Body of pancreas (tissue), 4 donors: ENCODE measurements at regions not wholly inside any gene's neighbourhood (a gene's known extent, or its start where the extent isn't known, plus 50 kb on each side); places are given as distances from the start of the nearest gene placed in this dataset.
"Not testable (repeated sequence)": the region's sequence is repeated elsewhere in the genome, so short reads cannot be mapped to it uniquely, and the experiment has no call there.

ENCODE experiments used
- ATAC-seq: fragments of 150-250 bp; one replicate; pipeline ENCODE4 v1.9.1; 2016
- DNase-seq, 4 donors: peaks; one replicate each; pipeline ENCODE4 v3.0.0-alpha.2; 2019
- H3K27ac ChIP-seq, 4 donors: fragments of 200-600 bp; sonication (generic); 1 replicate in 3 of 4; 2 replicates in 1 of 4; pipeline versions ENCODE4 v1.5.1 to v1.6.1; 2016 to 2019; ENCODE audit warnings: mild to moderate bottlenecking in 1 of 4, mixed read lengths in 1 of 4, moderate library complexity in 1 of 4
- H3K27me3 ChIP-seq, 2 donors: fragments of 200-600 bp; sonication (generic); one replicate each; pipeline ENCODE4 v1.6.0; 2016; ENCODE audit warnings: mild to moderate bottlenecking in 1 of 2
- H3K36me3 ChIP-seq, 2 donors: fragments of 200-600 bp; sonication (generic); replicated peaks in 1 of 2; 2 replicates each; pipeline ENCODE4 v1.5.1; 2016; ENCODE audit warnings: low read depth in 2 of 2; ENCODE audit not compliant: insufficient read depth in 1 of 2
- H3K4me1 ChIP-seq: fragments of 200-600 bp; sonication (generic); one replicate; pipeline ENCODE4 v1.6.0; 2016
- H3K4me3 ChIP-seq, 2 donors: fragments of 200-600 bp; sonication (generic); 1 replicate in 1 of 2; 2 replicates in 1 of 2; pipeline ENCODE4 v1.5.1; 2016 to 2019
- H3K9me3 ChIP-seq, 3 donors: fragments of 200-600 bp; sonication (generic); 1 replicate in 2 of 3; 2 replicates in 1 of 3; pipeline ENCODE4 v1.5.1; 2016
- POLR2A ChIP-seq, 3 donors: fragments of 450-650 bp; IDR thresholded peaks; one replicate each; pipeline ENCODE4 v1.6.1; 2016; ENCODE audit warnings: antibody characterized with exemption in 3 of 3, mild to moderate bottlenecking in 2 of 3
- WGBS, 2 donors: methylation state at CpG; one replicate each; pipeline ENCODE4 v1.1.5; 2017; 5-methylcytosine and 5-hydroxymethylcytosine counted together
- intact Hi-C: fragments of 100-400 bp; cut with DNase I; formaldehyde crosslinking; loops from one replicate; pipeline ENCODE4 v1.15.1; 2023
- TF ChIP-seq, protein P1 (sequence below), 7 experiments: fragments of 450-650 bp in 4 of 7; fragments of 200-600 bp in 3 of 7; sonication (generic) in 3 of 7; IDR thresholded peaks; one replicate each; pipeline ENCODE4 v1.5.1; 2016 to 2019; ENCODE audit warnings: antibody characterized with exemption in 7 of 7

DNA sequence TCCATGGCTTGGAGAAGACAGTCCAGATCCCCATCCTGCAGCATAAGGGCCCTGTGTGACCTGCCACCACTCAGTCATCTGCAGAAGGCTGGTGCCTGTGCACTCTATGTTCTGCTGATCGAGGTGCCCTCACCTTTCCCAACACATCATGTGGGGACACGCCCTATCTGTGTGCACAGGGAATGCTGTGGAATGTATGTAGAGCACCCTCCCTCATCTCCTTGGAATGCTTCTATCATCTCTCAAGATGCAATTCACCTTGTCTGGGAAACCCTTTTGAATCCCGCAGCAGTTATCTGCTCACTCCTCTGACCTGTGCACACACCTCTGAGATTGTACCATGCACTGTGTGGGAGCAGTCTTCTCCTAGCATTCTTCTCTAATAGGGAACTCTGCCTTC is 207.2 kb upstream of the SSTR4 start:
- DNase-seq: no peak

DNA sequence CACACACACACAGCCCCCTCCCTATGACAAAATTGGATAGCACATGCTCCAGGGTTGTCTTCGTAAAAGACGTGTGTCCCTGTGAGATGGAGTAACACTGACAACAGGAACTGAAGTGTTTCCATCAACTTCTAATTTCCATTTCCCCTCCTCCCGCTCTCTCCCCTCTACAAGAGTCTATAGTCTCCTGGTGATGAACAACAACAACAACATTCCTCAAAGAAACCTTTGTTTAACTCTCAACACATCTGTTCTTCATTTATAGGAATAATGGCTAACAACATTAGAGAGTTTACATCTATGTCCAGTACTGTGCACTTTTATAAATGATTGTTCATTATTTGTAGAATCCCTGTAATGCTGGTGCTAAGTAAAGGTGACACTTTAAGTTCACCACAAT is 205.8 kb upstream of the SSTR4 start:
- H3K4me1 ChIP-seq: peaks cover 9% of the 10 kb centered on the region
- H3K9me3 ChIP-seq: no peaks in the 10 kb centered on the region
- TF ChIP-seq, protein P1, sequence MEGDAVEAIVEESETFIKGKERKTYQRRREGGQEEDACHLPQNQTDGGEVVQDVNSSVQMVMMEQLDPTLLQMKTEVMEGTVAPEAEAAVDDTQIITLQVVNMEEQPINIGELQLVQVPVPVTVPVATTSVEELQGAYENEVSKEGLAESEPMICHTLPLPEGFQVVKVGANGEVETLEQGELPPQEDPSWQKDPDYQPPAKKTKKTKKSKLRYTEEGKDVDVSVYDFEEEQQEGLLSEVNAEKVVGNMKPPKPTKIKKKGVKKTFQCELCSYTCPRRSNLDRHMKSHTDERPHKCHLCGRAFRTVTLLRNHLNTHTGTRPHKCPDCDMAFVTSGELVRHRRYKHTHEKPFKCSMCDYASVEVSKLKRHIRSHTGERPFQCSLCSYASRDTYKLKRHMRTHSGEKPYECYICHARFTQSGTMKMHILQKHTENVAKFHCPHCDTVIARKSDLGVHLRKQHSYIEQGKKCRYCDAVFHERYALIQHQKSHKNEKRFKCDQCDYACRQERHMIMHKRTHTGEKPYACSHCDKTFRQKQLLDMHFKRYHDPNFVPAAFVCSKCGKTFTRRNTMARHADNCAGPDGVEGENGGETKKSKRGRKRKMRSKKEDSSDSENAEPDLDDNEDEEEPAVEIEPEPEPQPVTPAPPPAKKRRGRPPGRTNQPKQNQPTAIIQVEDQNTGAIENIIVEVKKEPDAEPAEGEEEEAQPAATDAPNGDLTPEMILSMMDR (IDR thresholded peaks at IDR 0.05): no peak
- no peak for TF ChIP-seq POLR2A (IDR thresholded peaks at IDR 0.05)
- DNase-seq (no peak), ATAC-seq (no peak)
- H3K27ac ChIP-seq: no peak overlapping the region
- intact Hi-C loops: no loop called here
- WGBS, 2 donors: 54 to 57% methylated on average over 3 of the region's 3 CpGs
- no peaks in the 10 kb centered on the region for H3K36me3 ChIP-seq
- no peaks in the 10 kb centered on the region for H3K27me3 ChIP-seq
- H3K4me3 ChIP-seq: no peak overlapping the region

More for the DNA sequence above, 207.2 kb upstream of the SSTR4 start:
- TF ChIP-seq POLR2A (IDR thresholded peaks at IDR 0.05): no peak
- TF ChIP-seq, protein P1 (IDR thresholded peaks at IDR 0.05): no peak
- H3K27me3 ChIP-seq: no peaks in the 10 kb centered on the region
- 46 to 56% methylated on average over 3 of the region's 3 CpGs for WGBS, 2 donors
- ATAC-seq: no peak
- no peaks in the 10 kb centered on the region for H3K9me3 ChIP-seq
- no peaks in the 10 kb centered on the region for H3K36me3 ChIP-seq
- H3K4me3 ChIP-seq: no peak overlapping the region
- H3K4me1 ChIP-seq: no peaks in the 10 kb centered on the region
- no peak overlapping the region for H3K27ac ChIP-seq
- intact Hi-C loops: no loop called here

DNA sequence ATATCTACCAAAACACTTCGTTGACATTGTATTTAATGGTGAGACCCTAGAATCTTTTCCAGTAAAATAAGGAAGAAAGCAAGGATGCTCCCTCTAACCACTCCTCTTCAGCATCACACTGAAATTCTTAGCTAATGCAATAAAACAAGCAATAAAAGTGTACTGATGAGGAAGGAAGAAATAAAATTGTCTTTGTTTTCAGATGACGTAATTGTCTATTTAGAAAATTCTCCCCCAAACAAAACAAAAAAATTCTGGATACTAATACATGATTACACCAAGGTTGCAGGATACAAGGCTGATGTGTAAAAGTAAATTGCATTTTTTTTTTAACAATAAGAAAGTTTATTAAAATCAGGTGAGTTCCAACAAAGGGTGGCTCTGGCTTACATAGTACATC is 205.0 kb upstream of the SSTR4 start:
- no peak for DNase-seq
- Histone ChIP-seq H3K27me3 (no peaks in the 10 kb centered on the region), H3K4me3 (no peak overlapping the region), H3K36me3 (no peaks in the 10 kb centered on the region), H3K4me1 (peaks cover 9% of the 10 kb centered on the region), H3K9me3 (no peaks in the 10 kb centered on the region), H3K27ac (no peak overlapping the region)
- 27 to 30% methylated on average over 2 of the region's 2 CpGs for WGBS, 2 donors
- intact Hi-C loops: no loop called here
- TF ChIP-seq POLR2A (IDR thresholded peaks at IDR 0.05): no peak
- TF ChIP-seq, protein P1 (IDR thresholded peaks at IDR 0.05): no peak
- ATAC-seq: no peak

DNA sequence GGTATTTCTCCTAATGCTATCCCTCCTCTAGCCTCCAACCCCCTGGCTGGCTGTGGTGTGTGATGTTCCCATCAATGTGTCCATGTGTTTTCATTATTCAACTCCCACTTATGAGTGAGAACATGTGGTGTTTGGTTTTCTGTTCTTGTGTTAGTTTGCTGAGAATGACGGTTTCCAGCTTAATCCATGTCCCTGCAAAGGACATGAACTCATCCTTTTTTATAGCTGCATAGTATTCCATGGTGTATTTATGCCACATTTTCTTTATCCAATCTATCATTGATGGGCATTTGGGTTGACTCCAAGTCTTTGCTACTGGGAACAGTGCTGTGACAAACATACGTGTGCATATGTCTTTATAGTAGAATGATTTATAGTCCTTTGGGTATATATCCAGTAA is 204.4 kb upstream of the SSTR4 start:
- DNase-seq: not testable (repeated sequence)
- 53 to 60% methylated on average over 2 of the region's 2 CpGs for WGBS, 2 donors

DNA sequence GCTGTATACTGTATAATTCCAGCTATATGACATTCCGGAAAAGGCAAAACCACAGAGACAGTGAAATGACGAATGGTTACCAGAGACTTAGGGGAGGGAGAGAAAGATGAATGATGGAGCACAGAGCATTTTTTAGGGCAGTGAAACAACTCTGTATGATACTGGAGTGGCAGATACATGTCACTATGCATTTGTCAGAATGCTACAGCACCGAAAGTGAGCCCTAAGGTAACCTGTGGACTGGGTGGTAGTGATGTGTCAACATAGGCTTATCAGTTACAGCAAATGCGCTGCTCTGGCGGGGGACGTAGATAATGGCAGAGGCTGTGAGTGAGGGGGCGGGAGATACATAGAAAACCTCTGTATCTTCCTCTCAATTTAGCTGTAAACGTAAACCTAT is 201.3 kb upstream of the SSTR4 start:
- Histone ChIP-seq H3K27ac (no peak overlapping the region), H3K36me3 (no peaks in the 10 kb centered on the region), H3K27me3 (no peaks in the 10 kb centered on the region), H3K9me3 (no peaks in the 10 kb centered on the region), H3K4me1 (peaks cover 9% of the 10 kb centered on the region), H3K4me3 (no peak overlapping the region)
- WGBS, 2 donors: 43 to 44% methylated on average over 8 of the region's 8 CpGs
- intact Hi-C loops: no loop called here
- no peak for TF ChIP-seq POLR2A (IDR thresholded peaks at IDR 0.05)
- TF ChIP-seq, protein P1 (IDR thresholded peaks at IDR 0.05): no peak
- ATAC-seq (no peak), DNase-seq (no peak)

More for the DNA sequence above, 204.4 kb upstream of the SSTR4 start:
- H3K4me3 ChIP-seq, H3K4me1 ChIP-seq, H3K27ac ChIP-seq, intact Hi-C loops, ATAC-seq, H3K27me3 ChIP-seq, H3K36me3 ChIP-seq, H3K9me3 ChIP-seq: not testable (repeated sequence)
